BE2C (cell line): ENCODE measurements at regions not wholly inside any gene's neighbourhood (a gene's known extent, or its start where the extent isn't known, plus 50 kb on each side); places are given as distances from the start of the nearest gene placed in this dataset.
"Not testable (repeated sequence)": the region's sequence is repeated elsewhere in the genome, so short reads cannot be mapped to it uniquely, and the experiment has no call there.

Source experiments
- DNase-seq: peaks from one replicate; pipeline ENCODE4 v3.0.0-alpha.2; 2020
- H3K27me3 ChIP-seq: fragments of 250-450 bp; sonication (Bioruptor Pico); 2 replicates; pipeline ENCODE4 v1.5.1; 2020; ENCODE audit warnings: mild to moderate bottlenecking
- H3K36me3 ChIP-seq: fragments of 250-450 bp; sonication (Bioruptor Pico); 2 replicates; pipeline ENCODE4 v1.5.1; 2020; ENCODE audit warnings: mild to moderate bottlenecking
- H3K4me1 ChIP-seq: fragments of 250-450 bp; sonication (Bioruptor Pico); 2 replicates; pipeline ENCODE4 v1.5.1; 2020
- H3K4me3 ChIP-seq: 2 replicates; pipeline ENCODE4 v1.5.1; 2011; ENCODE audit warnings: low read depth, low read length
- H3K9me3 ChIP-seq: fragments of 250-450 bp; sonication (Bioruptor Pico); 2 replicates; pipeline ENCODE4 v1.5.1; 2020
- TF ChIP-seq, protein P1 (sequence below): IDR thresholded peaks from 2 replicates; pipeline ENCODE4 v1.5.1; 2012; ENCODE audit warnings: mild to moderate bottlenecking, low read depth, low read length

DNA sequence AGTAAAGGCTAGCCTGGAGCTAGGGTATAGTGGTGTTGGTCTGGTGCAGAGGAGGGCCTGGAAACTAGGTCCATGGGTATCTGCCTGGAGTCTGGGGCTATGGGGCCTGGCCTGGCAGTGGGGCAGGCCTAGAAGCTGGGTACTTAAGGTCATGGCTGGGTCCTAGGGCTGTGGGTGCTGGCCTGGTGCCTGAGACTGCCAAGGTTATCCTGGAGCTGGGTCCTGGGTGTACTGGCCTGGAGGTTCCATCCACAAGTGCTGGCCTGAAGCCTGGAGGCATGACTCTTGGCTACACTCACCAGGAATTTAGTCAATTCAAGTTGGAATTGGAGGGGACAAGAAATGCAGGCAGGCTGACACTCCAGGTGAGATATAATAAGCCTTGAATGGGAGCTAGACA is 108.4 kb upstream of the ZCCHC13 start:
- DNase-seq: no peak
- H3K27me3 ChIP-seq: no peaks in the 10 kb centered on the region
- TF ChIP-seq, protein P1, sequence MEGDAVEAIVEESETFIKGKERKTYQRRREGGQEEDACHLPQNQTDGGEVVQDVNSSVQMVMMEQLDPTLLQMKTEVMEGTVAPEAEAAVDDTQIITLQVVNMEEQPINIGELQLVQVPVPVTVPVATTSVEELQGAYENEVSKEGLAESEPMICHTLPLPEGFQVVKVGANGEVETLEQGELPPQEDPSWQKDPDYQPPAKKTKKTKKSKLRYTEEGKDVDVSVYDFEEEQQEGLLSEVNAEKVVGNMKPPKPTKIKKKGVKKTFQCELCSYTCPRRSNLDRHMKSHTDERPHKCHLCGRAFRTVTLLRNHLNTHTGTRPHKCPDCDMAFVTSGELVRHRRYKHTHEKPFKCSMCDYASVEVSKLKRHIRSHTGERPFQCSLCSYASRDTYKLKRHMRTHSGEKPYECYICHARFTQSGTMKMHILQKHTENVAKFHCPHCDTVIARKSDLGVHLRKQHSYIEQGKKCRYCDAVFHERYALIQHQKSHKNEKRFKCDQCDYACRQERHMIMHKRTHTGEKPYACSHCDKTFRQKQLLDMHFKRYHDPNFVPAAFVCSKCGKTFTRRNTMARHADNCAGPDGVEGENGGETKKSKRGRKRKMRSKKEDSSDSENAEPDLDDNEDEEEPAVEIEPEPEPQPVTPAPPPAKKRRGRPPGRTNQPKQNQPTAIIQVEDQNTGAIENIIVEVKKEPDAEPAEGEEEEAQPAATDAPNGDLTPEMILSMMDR: no peak
- H3K9me3 ChIP-seq: no peaks in the 10 kb centered on the region
- H3K4me3 ChIP-seq: no peak overlapping the region
- no peaks in the 10 kb centered on the region for H3K4me1 ChIP-seq
- no peaks in the 10 kb centered on the region; the same call in 1 of the 2 replicates for H3K36me3 ChIP-seq

DNA sequence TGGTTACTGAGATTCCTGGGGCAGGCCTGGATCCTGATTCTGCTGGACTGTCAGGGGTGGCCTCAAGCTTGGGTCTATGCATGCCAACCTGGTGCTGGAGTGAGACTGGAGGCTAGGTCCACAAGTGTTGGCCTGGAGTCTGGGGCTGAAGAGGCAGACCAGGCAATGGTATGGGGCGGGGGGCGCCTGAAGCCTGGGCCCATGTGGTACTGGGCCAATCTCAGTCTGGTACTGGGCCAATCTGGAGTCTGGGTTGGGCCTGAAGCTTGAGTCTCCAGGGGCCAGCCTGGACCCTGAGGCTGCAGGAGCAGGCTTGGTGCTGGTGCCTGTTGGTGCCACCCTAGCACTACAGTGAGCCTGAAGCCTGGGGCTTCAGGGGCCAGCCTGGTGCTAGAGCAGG is 108.9 kb upstream of the ZCCHC13 start:
- TF ChIP-seq, protein P1: no peak
- Histone ChIP-seq H3K4me3 (no peak overlapping the region), H3K36me3 (no peaks in the 10 kb centered on the region; the same call in 1 of the 2 replicates), H3K27me3 (no peaks in the 10 kb centered on the region), H3K9me3 (no peaks in the 10 kb centered on the region), H3K4me1 (no peaks in the 10 kb centered on the region)
- no peak for DNase-seq

DNA sequence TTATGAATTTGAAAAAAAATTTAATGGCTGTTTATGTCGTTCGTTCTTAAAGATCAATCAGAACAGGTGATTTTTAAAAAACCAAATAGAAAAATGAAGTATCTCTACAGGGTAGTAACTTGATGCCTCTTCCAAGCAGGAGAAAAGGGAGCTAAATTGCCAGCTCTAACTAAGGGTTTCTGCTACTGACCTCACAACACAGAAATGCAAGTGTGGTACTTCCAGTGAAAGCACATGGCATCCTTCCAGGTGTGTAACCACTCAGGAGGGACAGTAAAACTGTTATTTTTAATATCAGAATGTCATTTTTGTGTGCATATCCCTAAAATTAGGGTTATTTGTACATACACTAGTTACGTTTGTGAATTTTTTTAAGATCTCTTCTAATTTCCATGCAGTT is 116.8 kb upstream of the ZCCHC13 start:
- no peaks in the 10 kb centered on the region for H3K9me3 ChIP-seq
- H3K4me3 ChIP-seq: no peak overlapping the region
- no peaks in the 10 kb centered on the region for H3K27me3 ChIP-seq
- no peak for DNase-seq
- TF ChIP-seq, protein P1: no peak
- no peaks in the 10 kb centered on the region for H3K4me1 ChIP-seq
- H3K36me3 ChIP-seq: no peaks in the 10 kb centered on the region

DNA sequence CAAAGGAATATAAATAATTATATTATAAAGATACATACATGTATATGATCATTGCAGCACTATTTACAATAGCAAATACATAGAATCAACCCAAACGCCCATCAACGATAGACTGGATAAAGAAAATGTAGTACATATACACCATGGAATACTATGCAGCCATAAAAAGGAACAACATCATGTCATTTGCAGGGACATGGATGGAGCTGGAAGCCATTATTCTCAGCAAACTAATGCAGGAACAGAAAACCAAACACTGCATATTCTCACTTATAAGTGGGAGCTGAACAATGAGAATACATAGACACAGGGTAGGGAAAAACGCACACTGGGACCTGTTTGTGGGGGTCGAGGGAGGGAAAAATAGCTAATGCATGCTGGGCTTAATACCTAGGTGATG is 120.9 kb upstream of the ZCCHC13 start:
- not testable (repeated sequence) for H3K36me3 ChIP-seq, DNase-seq, H3K4me1 ChIP-seq, H3K27me3 ChIP-seq, H3K9me3 ChIP-seq, H3K4me3 ChIP-seq

DNA sequence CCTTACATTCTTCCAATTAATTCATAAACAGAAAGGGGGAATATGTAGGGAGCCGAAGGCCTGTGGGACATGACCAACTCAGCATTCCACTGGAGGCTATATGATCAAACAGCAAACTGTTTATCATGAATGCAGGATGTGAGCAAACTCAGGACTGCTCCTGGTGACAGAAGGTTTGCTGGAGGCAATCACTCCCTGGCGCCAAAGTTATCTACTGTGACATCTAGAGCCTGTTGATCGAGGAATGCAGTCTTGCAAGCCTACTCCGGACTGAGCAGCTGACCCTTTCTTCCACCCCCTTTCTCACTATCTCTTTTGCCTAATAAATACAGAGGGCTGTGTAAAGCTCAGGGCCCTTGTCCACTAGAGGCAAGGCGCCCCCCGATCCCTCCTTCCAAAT is 122.0 kb upstream of the ZCCHC13 start:
- not testable (repeated sequence) for H3K4me1 ChIP-seq, H3K36me3 ChIP-seq, H3K9me3 ChIP-seq, H3K27me3 ChIP-seq, H3K4me3 ChIP-seq
- peak; percentile 27 for DNase-seq

DNA sequence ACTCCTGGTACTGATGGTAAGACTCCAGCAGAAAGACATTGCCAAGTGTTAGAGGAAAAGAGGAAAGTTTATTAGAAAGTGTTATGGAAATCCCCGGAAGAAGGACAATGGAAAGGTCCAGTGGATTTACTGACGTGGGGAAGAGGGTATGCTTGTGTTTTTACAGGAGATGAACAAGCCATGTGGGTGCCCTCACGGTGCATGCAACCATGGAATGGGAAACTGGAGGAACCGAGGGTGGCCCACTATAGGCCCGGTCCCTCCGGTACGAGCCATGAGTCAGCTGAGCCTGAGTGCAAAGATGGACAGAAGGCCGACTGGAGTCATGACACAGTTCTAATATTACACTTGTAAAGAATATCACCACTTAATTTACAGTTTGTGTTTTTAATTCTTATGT is 123.3 kb upstream of the ZCCHC13 start:
- no peaks in the 10 kb centered on the region for H3K27me3 ChIP-seq
- TF ChIP-seq, protein P1: no peak
- DNase-seq: no peak
- H3K36me3 ChIP-seq: no peaks in the 10 kb centered on the region
- no peaks in the 10 kb centered on the region for H3K9me3 ChIP-seq
- no peak overlapping the region for H3K4me3 ChIP-seq
- H3K4me1 ChIP-seq: no peaks in the 10 kb centered on the region

DNA sequence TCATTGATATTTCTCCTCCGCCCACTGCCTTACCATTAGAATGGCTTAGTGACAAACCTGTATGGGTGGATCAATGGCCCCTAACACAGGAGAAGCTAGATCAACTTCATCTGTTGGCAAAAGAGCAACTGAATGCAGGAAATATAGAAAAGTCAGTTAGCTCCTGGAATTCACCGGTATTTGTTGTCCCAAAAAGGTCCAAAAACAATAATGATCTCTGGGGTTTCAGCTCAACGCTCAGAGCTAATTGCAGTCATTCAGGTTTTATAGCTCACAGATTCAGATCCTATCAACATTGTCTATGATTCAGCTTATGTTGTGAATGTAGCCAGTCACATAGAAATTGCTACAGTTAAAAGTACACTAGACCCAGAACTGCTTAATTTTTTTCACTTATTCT is 124.0 kb upstream of the ZCCHC13 start:
- TF ChIP-seq, protein P1: no peak
- H3K27me3 ChIP-seq: no peaks in the 10 kb centered on the region
- H3K36me3 ChIP-seq: no peaks in the 10 kb centered on the region
- H3K9me3 ChIP-seq: no peaks in the 10 kb centered on the region
- no peaks in the 10 kb centered on the region for H3K4me1 ChIP-seq
- no peak overlapping the region for H3K4me3 ChIP-seq
- DNase-seq: no peak
